Endothelial cell of umbilical vein (primary cell): ENCODE measurements at regions not wholly inside any gene's neighbourhood (a gene's known extent, or its start where the extent isn't known, plus 50 kb on each side); places are given as distances from the start of the nearest gene placed in this dataset.

Source experiments
- BruUV-seq: library from RNA; stranded (reverse); fragments of 400-500 nt; replicated peaks from 2 replicates; lab custom pipeline; 2021; lab: Mats Ljungman, UMichigan
- CTCF ChIA-PET: fragments of 300-600, 350-600 bp; sonication (Branson Sonifier 250); formaldehyde crosslinking; loops from one replicate; lab custom pipeline; 2021; ENCODE audit warnings: antibody characterized with exemption, inconsistent platforms; lab: Charles Lee
- POLR2A ChIA-PET: fragments of 300-600, 350-600 bp; sonication (Branson Sonifier 250); formaldehyde crosslinking; loops from one replicate; lab custom pipeline; 2021; ENCODE audit warnings: antibody characterized with exemption, inconsistent platforms; lab: Charles Lee
- DNase-seq: peaks from one replicate; pipeline ENCODE4 v3.0.0-alpha.2; 2011; ENCODE audit warnings: low read depth, low spot score
- FAIRE-seq: peaks from 2 replicates; lab custom pipeline; 2011; peaks lifted over from hg19 to GRCh38; lab: Jason Lieb, UNC
- H2AFZ ChIP-seq: 2 replicates; pipeline ENCODE4 v1.6.0; 2012; ENCODE audit warnings: low read depth, low read length, control low read depth, inconsistent platforms
- H3K27ac ChIP-seq: 2 replicates; pipeline ENCODE4 v1.5.1; 2011; ENCODE audit warnings: low read depth, mild to moderate bottlenecking, control low read depth, low read length, moderate library complexity; ENCODE audit not compliant: insufficient read depth
- H3K27me3 ChIP-seq, 2 experiments: 2 replicates each; pipeline versions ENCODE4 v1.6.0 to v1.6.1; 2011; ENCODE audit warnings: low read length in 2 of 2, mixed read lengths in 1 of 2; ENCODE audit not compliant: control insufficient read depth in 2 of 2, insufficient read depth in 2 of 2
- H3K36me3 ChIP-seq, 2 experiments: 2 replicates in 1 of 2; 3 replicates in 1 of 2; pipeline ENCODE4 v1.5.1; 2011; ENCODE audit warnings: low read length in 2 of 2, mild to moderate bottlenecking in 1 of 2, moderate library complexity in 1 of 2; ENCODE audit not compliant: control insufficient read depth in 2 of 2, insufficient read depth in 2 of 2; ENCODE audit errors: extremely low read depth in 1 of 2
- H3K4me1 ChIP-seq: 3 replicates; pipeline ENCODE4 v1.5.1; 2011; ENCODE audit warnings: mild to moderate bottlenecking, low read length; ENCODE audit not compliant: control insufficient read depth, insufficient read depth; ENCODE audit errors: extremely low read depth
- H3K4me2 ChIP-seq: 2 replicates; pipeline ENCODE4 v1.6.1; 2011; ENCODE audit warnings: low read length, control low read depth, mixed read lengths; ENCODE audit not compliant: insufficient read depth
- H3K4me3 ChIP-seq, 3 experiments: fragments of 200-600 bp in 1 of 3; sonication (generic), shearing (Covaris generic) in 1 of 3; replicated peaks in 1 of 3; 2 replicates each; pipeline ENCODE4 v1.5.1; 2011 to 2016; ENCODE audit warnings: control low read depth in 3 of 3, low read length in 3 of 3, mild to moderate bottlenecking in 2 of 3, inconsistent platforms in 1 of 3, low read depth in 1 of 3, moderate library complexity in 1 of 3; ENCODE audit not compliant: insufficient read depth in 1 of 3
- H3K79me2 ChIP-seq: 2 replicates; pipeline ENCODE4 v1.6.0; 2012; ENCODE audit warnings: low read length, inconsistent platforms; ENCODE audit not compliant: control insufficient read depth, insufficient read depth
- H3K9ac ChIP-seq: replicated peaks from 2 replicates; pipeline ENCODE3; 2011; ENCODE audit warnings: low read length, control low read depth; ENCODE audit not compliant: insufficient read depth; ENCODE audit errors: extremely low read depth
- H3K9me1 ChIP-seq: replicated peaks from 3 replicates; pipeline ENCODE4 v1.6.0; 2011; ENCODE audit warnings: mild to moderate bottlenecking, low read length; ENCODE audit not compliant: control insufficient read depth, insufficient read depth; ENCODE audit errors: extremely low read depth
- H3K9me3 ChIP-seq: replicated peaks from 2 replicates; pipeline ENCODE4 v1.5.1; 2012; ENCODE audit warnings: low read length, inconsistent platforms; ENCODE audit not compliant: control insufficient read depth, insufficient read depth
- H4K20me1 ChIP-seq: replicated peaks from 2 replicates; pipeline ENCODE3; 2011; ENCODE audit warnings: mild to moderate bottlenecking, low read length; ENCODE audit not compliant: control insufficient read depth, insufficient read depth; ENCODE audit errors: extremely low read depth
- EZH2 ChIP-seq: IDR thresholded peaks from 2 replicates; pipeline ENCODE4 v1.6.1; 2012; ENCODE audit warnings: borderline replicate concordance, low read depth, mild to moderate bottlenecking, moderate library complexity, low read length, inconsistent platforms; ENCODE audit not compliant: severe bottlenecking
- FOS ChIP-seq: IDR thresholded peaks from 2 replicates; pipeline ENCODE4 v1.6.1; 2011; ENCODE audit warnings: mild to moderate bottlenecking, low read length, moderate library complexity, borderline replicate concordance; ENCODE audit not compliant: insufficient read depth
- GATA2 ChIP-seq: IDR thresholded peaks from 2 replicates; pipeline ENCODE4 v1.7.0; 2011; ENCODE audit warnings: low read depth, mild to moderate bottlenecking, moderate library complexity, mixed read lengths, low read length; ENCODE audit not compliant: insufficient read length, insufficient read depth
- JUN ChIP-seq: IDR thresholded peaks from 2 replicates; pipeline ENCODE4 v1.6.1; 2011; ENCODE audit warnings: borderline replicate concordance, low read depth; ENCODE audit not compliant: insufficient read length, insufficient read depth
- MYC ChIP-seq: IDR thresholded peaks from one replicate; pipeline ENCODE4 v1.6.1; 2011; ENCODE audit warnings: mild to moderate bottlenecking, low read depth, low read length
- POLR2A ChIP-seq: IDR thresholded peaks from 2 replicates; pipeline ENCODE4 v1.6.1; 2012; ENCODE audit warnings: low read depth, mild to moderate bottlenecking, control low read depth, low read length
- POLR2AphosphoS5 ChIP-seq: IDR thresholded peaks from 2 replicates; pipeline ENCODE4 v1.6.1; 2012; ENCODE audit warnings: low read depth, mild to moderate bottlenecking, control low read depth, low read length, moderate library complexity; ENCODE audit not compliant: insufficient read depth
- dilution Hi-C: fragments of 300-500 bp; cut with MboI; formaldehyde crosslinking; loops from one replicate; pipeline ENCODE4 v1.15.0; 2019; ENCODE audit warnings: low sequenced_read_pairs; ENCODE audit not compliant: extremely low pct_ligation_motif_present
- intact Hi-C: fragments of 100-400 bp; cut with micrococcal nuclease; formaldehyde crosslinking; loops from one replicate; pipeline ENCODE4 v1.10.0; 2022
- TF ChIP-seq, protein P1 (sequence below), 2 donors: IDR thresholded peaks; 1 replicate in 1 of 2; 2 replicates in 1 of 2; pipeline ENCODE4 v1.5.1; 2011; ENCODE audit warnings: low read length in 2 of 2, mild to moderate bottlenecking in 2 of 2, moderate library complexity in 2 of 2, control low read depth in 1 of 2, inconsistent platforms in 1 of 2, low read depth in 1 of 2; ENCODE audit not compliant: insufficient read depth in 1 of 2; ENCODE audit errors: extremely low read depth in 1 of 2
- TF ChIP-seq, protein P2 (sequence below): IDR thresholded peaks from 2 replicates; pipeline ENCODE4 v1.6.1; 2011; ENCODE audit not compliant: insufficient read depth, insufficient read length

DNA sequence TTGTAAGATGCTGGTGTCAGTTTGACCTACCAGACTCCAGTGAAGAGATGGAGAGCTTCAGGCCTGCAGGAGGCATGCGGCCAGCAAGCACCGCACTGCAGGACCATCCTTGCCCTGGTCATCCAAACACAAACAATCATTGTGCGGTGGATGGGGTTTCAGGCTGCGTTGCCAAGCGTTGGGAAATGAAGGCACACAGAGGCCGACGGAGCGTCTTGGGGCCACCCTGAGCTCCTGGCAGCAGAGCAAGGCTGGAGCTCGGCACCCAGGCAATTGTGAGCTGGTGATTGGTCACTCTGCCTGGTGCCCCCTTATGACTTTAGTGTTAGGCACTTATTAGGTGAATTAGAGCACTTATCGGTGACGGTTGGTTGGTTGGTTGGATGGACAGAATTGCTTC is 222.6 kb upstream of the RGMA start:
- CTCF ChIA-PET = no interaction called here
- POLR2A ChIA-PET = no interaction called here
- Histone ChIP-seq H3K27me3 (no peaks in the 10 kb centered on the region), H2AFZ (no peak overlapping the region), H3K79me2 (no peaks in the 10 kb centered on the region), H3K4me2 (no peak overlapping the region), H3K9me1 (no peaks in the 10 kb centered on the region), H3K9ac (no peak overlapping the region), H3K9me3 (peaks cover 3% of the 10 kb centered on the region), H3K4me1 (no peaks in the 10 kb centered on the region), H3K36me3 (no peaks in the 10 kb centered on the region), H3K4me3 (no peak overlapping the region), H3K27ac (no peak overlapping the region), H4K20me1 (no peaks in the 10 kb centered on the region)
- TF ChIP-seq GATA2 (no peak), JUN (no peak), FOS (no peak), MYC (no peak), EZH2 (no peak), POLR2AphosphoS5 (no peak), POLR2A (no peak)
- TF ChIP-seq, protein P1, sequence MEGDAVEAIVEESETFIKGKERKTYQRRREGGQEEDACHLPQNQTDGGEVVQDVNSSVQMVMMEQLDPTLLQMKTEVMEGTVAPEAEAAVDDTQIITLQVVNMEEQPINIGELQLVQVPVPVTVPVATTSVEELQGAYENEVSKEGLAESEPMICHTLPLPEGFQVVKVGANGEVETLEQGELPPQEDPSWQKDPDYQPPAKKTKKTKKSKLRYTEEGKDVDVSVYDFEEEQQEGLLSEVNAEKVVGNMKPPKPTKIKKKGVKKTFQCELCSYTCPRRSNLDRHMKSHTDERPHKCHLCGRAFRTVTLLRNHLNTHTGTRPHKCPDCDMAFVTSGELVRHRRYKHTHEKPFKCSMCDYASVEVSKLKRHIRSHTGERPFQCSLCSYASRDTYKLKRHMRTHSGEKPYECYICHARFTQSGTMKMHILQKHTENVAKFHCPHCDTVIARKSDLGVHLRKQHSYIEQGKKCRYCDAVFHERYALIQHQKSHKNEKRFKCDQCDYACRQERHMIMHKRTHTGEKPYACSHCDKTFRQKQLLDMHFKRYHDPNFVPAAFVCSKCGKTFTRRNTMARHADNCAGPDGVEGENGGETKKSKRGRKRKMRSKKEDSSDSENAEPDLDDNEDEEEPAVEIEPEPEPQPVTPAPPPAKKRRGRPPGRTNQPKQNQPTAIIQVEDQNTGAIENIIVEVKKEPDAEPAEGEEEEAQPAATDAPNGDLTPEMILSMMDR (IDR thresholded peaks at IDR 0.05; ENCODE audit: extremely low read depth in 1 of 2, insufficient read depth in 1 of 2, low read depth in 1 of 2, low read length in 2 of 2) = no peak
- TF ChIP-seq, protein P2, sequence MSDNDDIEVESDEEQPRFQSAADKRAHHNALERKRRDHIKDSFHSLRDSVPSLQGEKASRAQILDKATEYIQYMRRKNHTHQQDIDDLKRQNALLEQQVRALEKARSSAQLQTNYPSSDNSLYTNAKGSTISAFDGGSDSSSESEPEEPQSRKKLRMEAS = no peak
- BruUV-seq = no TSS peak
- no peak for DNase-seq
- FAIRE-seq = no peak
- dilution Hi-C loops (no loop called here), intact Hi-C loops (no loop called here)
